ENCODE measurements at regions not wholly inside any gene's neighbourhood (a gene's known extent, or its start where the extent isn't known, plus 50 kb on each side); places are given as distances from the start of the nearest gene placed in this dataset.
A peak's percentile ranks its signal among the peaks of the same experiment; 100 is the strongest.

DNA sequence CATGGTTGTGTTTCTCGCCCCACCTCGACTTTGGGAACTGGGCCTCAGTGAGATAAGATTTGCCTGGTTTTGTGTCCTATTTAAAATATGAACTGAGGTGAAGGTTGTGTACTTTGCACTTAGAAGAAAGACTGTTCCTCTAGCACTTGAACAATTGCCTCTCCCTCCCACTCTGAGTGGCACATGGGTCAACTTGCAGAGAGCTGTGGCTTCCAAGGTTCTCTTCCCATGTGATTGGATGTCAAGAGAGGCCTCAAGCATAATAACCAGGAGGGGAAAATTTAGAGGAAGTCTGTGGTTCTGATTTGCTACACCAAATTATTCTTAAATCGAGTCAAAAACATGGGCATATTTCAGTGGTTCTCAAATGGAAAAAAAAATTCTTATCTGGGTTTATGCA, 329.2 kb downstream of the HS3ST3B1 start:
- Mint-ChIP-seq H3K27ac (no peak overlapping the region), H3K4me3 (no peak overlapping the region), H3K36me3 (ENCODE audit: low read depth) (peaks cover 2% of the 10 kb centered on the region), H3K27me3 (no peaks in the 10 kb centered on the region), H3K4me1 (no peaks in the 10 kb centered on the region)
- peaks cover 5% of the 10 kb centered on the region for H3K9me3 ChIP-seq (ENCODE audit: control insufficient read depth, low read length, poor library complexity, severe bottlenecking)
- ATAC-seq = no peak
- no peak for DNase-seq

DNA sequence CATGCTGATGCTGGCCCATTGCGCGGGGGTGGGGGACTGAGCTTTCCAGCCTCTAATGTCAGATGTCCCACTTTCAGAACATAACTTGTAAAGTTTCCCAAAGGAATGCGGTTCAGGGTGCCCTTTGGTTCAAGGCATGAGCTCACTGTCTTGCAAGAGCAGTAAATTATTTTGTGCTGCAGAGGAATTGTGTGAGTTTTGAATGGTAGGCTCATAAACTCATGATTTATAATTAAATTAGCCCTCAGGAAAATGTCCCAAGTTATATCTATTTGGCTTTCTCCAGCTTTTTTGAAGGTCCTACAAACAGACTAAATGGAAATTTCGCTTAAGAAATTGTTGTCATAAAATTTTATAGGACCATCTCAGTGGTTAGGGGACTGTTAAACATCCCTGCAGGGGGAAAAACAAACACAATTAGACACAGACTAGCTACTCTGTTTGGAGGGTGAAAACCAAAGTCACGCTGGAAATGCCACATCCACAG, 321.8 kb downstream of the HS3ST3B1 start:
- DNase-seq = no peak
- Mint-ChIP-seq H3K4me1 (no peaks in the 10 kb centered on the region), H3K27me3 (peaks cover 13% of the 10 kb centered on the region), H3K4me3 (no peak overlapping the region), H3K36me3 (ENCODE audit: low read depth) (no peaks in the 10 kb centered on the region), H3K27ac (no peak overlapping the region)
- H3K9me3 ChIP-seq (ENCODE audit: control insufficient read depth, low read length, poor library complexity, severe bottlenecking) = peaks cover 4% of the 10 kb centered on the region
- no peak for ATAC-seq

DNA sequence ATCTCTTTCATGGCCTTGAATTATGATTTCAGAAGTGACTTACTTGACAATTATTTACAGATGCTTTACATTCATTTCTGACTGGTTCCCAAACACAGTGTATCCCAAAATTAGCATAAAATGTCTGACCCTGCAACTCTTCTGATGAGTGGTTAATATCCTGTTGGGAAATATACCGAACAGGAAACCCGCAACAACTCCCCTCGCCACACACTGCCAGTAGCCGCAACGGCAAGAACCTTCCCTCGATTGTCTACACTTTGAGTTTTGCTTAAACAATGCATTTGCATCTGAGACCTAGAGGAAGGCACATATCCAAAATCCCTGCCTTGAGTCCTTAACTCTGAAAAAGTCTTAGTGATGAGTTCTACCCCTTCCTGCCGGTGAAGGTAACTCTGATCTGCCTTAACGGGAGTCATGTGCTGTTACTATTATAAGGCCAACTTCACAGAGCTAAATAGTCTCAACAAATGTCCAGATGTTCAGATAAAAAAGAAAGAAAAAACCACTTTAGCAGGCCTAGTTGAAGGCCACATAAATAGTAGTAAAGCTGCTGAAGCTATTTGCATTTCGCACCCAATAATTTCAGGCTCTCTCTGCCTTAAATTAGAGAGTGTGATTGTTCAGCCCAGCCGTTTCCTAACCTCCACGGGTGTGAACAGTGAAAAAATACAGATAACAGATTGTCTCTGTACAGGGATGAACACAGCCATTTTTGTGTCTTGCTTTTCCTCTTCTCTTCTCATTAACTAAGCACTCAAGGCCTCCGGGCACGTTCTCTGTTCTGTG, 321.1 kb downstream of the HS3ST3B1 start:
- Mint-ChIP-seq H3K4me3 (no peak overlapping the region), H3K36me3 (ENCODE audit: low read depth) (no peaks in the 10 kb centered on the region), H3K27me3 (peaks cover 13% of the 10 kb centered on the region), H3K4me1 (no peaks in the 10 kb centered on the region), H3K27ac (no peak overlapping the region)
- ATAC-seq = no peak
- no peaks in the 10 kb centered on the region for H3K9me3 ChIP-seq (ENCODE audit: control insufficient read depth, low read length, poor library complexity, severe bottlenecking)
- DNase-seq = no peak

DNA sequence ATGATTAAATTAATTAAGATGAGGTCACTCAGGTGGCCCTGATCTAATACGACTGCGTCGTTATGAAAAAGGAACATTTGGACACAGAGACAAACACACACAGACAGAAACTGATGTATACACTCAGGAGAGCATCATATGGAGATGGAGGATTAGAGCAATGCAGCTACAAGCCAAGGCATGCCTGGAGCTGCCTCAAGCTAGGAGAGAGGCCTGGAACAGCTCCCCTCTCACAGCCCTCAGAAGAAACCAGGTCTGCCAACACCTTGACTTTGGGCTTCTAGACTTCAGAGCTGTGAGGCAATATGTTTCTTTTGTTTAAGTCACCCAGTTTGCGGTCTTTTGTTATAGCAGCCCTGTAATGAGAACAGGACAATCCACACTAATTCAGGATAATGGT, 318.9 kb downstream of the HS3ST3B1 start:
- H3K4me3 Mint-ChIP-seq = no peak overlapping the region
- no peak for ATAC-seq
- H3K27me3 Mint-ChIP-seq = peaks cover 13% of the 10 kb centered on the region
- H3K4me1 Mint-ChIP-seq = no peaks in the 10 kb centered on the region
- no peak overlapping the region for H3K27ac Mint-ChIP-seq
- H3K36me3 Mint-ChIP-seq (ENCODE audit: low read depth) = no peaks in the 10 kb centered on the region
- DNase-seq = no peak
- H3K9me3 ChIP-seq (ENCODE audit: control insufficient read depth, low read length, poor library complexity, severe bottlenecking) = no peaks in the 10 kb centered on the region

DNA sequence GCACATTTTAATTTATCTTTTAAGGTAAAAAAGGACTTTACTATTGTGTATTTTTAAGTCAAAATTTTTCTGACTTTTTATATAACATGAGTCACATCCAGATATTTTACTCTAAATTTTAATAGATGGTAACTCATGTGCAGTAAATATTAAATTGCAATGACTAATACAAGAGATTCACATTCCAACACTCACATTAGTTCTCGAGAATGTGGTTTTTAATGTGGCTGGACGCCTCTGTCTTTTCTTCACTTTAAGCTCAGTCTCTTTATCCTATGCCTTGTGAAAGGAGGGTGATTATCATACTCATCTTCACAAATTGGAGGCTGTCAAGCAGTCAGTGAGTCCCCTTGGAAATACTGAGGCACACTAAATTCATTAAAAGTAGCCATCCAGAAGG, 315.6 kb downstream of the HS3ST3B1 start:
- Mint-ChIP-seq H3K27me3 (peaks cover 13% of the 10 kb centered on the region), H3K36me3 (ENCODE audit: low read depth) (no peaks in the 10 kb centered on the region), H3K27ac (no peak overlapping the region), H3K4me3 (no peak overlapping the region), H3K4me1 (no peaks in the 10 kb centered on the region)
- DNase-seq (no peak), ATAC-seq (no peak)
- H3K9me3 ChIP-seq (ENCODE audit: control insufficient read depth, low read length, poor library complexity, severe bottlenecking) = no peaks in the 10 kb centered on the region

DNA sequence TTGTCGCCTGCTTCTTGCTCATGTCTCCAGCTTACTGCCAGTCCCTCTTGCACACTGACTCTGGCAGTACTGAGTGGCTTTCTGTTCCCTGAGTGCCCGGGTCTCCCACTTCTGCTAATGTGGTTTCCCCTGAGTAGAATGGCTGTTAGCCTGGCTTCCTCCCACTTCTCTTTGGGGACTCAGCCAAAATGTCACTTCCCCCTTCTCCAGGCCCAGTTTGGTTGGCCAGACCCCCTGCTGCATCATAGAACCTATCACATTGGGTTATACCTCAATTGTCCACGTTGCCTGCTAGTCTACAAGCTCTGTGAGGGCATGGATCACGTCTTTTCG, 304.4 kb downstream of the HS3ST3B1 start:
- Mint-ChIP-seq H3K27ac (no peak overlapping the region), H3K36me3 (ENCODE audit: low read depth) (no peaks in the 10 kb centered on the region), H3K4me1 (peaks cover 3% of the 10 kb centered on the region), H3K27me3 (no peaks in the 10 kb centered on the region), H3K4me3 (no peak overlapping the region)
- DNase-seq = no peak
- peak; percentile 49 for ATAC-seq
- no peaks in the 10 kb centered on the region for H3K9me3 ChIP-seq (ENCODE audit: control insufficient read depth, low read length, poor library complexity, severe bottlenecking)

DNA sequence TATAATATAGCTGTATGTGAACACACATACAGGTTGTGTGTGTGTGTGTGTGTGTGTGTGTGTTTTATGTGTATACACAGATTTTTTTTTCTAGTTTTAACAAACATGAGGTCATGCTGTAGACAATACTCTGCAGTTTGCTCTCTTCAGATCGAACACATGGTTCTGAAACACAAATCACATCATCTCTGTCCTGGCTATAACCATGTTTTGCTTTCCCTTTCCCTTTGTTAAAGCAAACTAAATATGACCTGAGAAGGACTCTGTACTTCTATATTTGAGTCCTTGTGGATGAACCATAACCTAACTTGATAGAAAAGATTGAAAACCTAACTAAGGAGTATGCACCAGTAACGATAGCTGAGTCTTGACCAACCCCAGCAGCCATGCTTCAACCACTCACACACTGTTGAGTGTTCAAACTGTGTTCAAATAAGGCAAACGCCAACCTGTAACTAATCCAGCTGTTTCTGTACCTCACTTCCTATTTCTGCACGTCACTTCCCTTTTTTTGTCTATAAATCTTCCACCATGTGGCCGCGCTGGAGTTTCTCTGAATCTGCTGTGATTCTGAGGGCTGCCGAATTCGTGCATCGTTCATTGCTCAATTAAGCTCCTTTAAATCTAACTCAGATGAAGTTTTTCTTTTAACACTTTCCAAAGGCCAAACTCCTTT, 303.8 kb downstream of the HS3ST3B1 start:
- Mint-ChIP-seq H3K27ac (no peak overlapping the region), H3K27me3 (no peaks in the 10 kb centered on the region), H3K4me1 (peaks cover 3% of the 10 kb centered on the region), H3K4me3 (no peak overlapping the region), H3K36me3 (ENCODE audit: low read depth) (no peaks in the 10 kb centered on the region)
- H3K9me3 ChIP-seq (ENCODE audit: control insufficient read depth, low read length, poor library complexity, severe bottlenecking) = no peaks in the 10 kb centered on the region
- ATAC-seq (peak; percentile 20), DNase-seq (no peak)

DNA sequence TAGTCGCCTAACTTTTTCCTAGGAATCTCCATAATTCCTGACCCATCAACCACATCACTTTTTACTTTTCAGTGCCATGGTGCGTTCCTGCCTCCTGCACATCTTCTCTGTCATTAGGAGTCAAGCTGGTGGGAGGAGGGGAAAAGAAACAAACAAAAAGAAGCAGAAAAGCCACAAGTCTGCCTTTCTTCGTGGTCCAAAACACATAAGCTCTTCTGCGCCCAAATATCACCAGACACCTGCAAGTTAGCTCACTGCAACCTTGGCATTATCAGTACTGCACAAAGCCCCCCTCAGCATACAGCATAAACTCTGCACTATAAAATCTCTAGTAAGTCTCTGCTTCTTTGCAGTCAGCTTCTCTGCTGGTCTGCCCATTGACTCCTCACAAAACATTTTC, 295.3 kb downstream of the HS3ST3B1 start:
- no peaks in the 10 kb centered on the region for H3K36me3 Mint-ChIP-seq (ENCODE audit: low read depth)
- H3K9me3 ChIP-seq (ENCODE audit: control insufficient read depth, low read length, poor library complexity, severe bottlenecking) = no peaks in the 10 kb centered on the region
- DNase-seq (no peak), ATAC-seq (no peak)
- peaks cover 10% of the 10 kb centered on the region for H3K4me1 Mint-ChIP-seq
- no peak overlapping the region for H3K27ac Mint-ChIP-seq
- H3K27me3 Mint-ChIP-seq = peaks cover 49% of the 10 kb centered on the region
- H3K4me3 Mint-ChIP-seq = no peak overlapping the region

DNA sequence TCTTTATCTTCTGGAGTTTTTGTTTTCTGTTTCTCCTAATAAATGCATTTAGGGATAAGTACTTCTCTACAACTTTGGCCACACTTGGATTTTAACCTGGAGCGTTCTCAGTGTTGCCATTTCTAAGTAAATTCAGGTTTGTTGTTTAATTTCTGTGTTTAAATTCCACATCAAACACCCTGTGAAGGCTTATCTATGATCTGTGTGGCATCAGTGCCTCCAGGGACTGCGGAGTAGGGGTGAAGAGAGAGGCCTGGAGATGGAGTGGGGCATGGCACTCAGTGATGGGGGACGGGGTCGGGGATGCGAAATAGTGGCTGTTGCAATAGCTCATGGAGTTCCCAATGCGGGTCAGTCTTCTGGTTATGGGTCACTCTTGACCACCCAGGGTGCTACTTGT, 294.8 kb downstream of the HS3ST3B1 start:
- no peak for DNase-seq
- Mint-ChIP-seq H3K4me1 (peaks cover 10% of the 10 kb centered on the region), H3K36me3 (ENCODE audit: low read depth) (peaks cover 2% of the 10 kb centered on the region), H3K27me3 (peaks cover 55% of the 10 kb centered on the region), H3K27ac (no peak overlapping the region), H3K4me3 (no peak overlapping the region)
- ATAC-seq = no peak
- no peaks in the 10 kb centered on the region for H3K9me3 ChIP-seq (ENCODE audit: control insufficient read depth, low read length, poor library complexity, severe bottlenecking)

DNA sequence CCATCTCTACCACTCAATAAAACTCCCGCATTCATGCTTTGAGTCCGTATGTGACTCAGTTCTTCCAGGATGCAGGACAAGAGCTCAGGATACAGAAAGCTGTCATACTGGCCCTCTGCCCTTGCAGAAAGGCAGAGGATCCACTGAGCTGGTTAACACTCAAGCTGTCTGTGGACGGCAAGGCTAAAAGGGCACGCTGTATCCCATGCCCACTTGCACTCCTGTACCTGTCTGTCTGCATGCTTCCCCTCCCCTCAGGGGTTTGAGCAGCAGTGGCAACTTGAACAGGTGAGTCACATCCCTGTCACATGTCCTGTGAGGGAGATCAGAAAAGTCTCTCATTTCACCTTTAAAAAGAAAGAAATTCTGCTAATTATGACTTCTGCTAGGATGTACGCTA, 293.8 kb downstream of the HS3ST3B1 start:
- H3K27ac Mint-ChIP-seq = no peak overlapping the region

DNA sequence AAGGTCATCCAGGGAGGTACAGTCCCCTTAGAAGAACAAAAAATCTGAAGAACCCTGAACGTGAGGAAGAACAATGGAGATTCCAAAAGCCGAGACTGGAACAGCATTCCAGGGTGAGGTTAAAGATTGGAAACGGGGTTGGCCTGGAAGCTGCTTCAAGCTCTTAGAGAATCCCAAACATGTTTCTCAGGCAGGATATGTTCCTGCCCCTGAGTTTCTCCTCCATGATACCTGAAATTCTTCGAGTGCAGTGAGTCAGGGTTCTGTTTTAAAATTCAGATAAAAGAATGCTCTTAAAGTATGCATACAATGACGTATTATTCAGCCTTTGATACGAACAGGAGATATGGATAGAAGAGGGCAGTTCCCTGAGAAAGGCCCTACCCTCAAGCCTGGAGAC, 293.1 kb downstream of the HS3ST3B1 start:
- DNase-seq (no peak), ATAC-seq (no peak)
- Mint-ChIP-seq H3K36me3 (ENCODE audit: low read depth) (peaks cover 2% of the 10 kb centered on the region), H3K27ac (no peak overlapping the region), H3K27me3 (peaks cover 64% of the 10 kb centered on the region), H3K4me1 (peaks cover 10% of the 10 kb centered on the region), H3K4me3 (no peak overlapping the region)
- H3K9me3 ChIP-seq (ENCODE audit: control insufficient read depth, low read length, poor library complexity, severe bottlenecking) = no peaks in the 10 kb centered on the region

More for the DNA sequence above, 293.8 kb downstream of the HS3ST3B1 start:
- H3K36me3 Mint-ChIP-seq (ENCODE audit: low read depth) = peaks cover 2% of the 10 kb centered on the region
- H3K27me3 Mint-ChIP-seq = peaks cover 64% of the 10 kb centered on the region
- no peaks in the 10 kb centered on the region for H3K9me3 ChIP-seq (ENCODE audit: control insufficient read depth, low read length, poor library complexity, severe bottlenecking)
- H3K4me3 Mint-ChIP-seq = no peak overlapping the region
- ATAC-seq = no peak
- no peak for DNase-seq
- peaks cover 10% of the 10 kb centered on the region for H3K4me1 Mint-ChIP-seq

DNA sequence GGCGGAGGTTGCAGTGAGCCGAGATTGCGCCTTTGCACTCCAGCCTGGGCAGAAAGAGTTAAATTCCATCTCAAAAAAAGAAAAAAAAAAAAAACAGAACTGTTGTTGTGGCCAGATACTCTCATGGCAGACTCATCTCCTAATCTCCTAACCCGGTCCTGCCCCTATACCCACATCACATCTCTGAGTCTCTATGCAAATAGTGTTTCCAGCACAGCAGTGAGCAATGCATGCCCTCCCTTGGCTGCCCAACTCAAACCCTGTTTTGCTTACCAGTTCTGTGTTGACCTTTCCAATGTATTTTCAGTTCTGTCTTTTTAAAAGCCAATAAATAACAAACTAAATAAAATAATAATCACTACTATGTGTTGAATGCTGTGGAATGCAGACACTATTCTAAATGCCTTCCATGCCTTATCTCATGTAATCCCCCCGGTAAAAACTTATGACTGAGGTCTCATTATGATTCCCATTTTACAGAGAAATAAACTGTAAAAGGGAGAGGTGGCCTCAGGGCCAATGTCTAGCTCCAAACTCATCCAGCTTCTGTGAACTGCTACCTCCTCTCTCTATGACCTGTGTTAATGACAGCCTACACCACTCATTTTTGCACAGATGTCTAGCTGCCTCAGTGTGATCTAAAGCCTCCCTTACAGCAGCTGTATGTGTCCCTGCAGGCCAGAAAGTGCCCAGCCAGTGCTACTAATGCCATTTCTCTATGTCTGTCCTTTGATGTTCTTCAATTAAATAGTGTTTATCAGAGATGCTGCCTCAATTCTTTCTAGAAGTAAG, 289.8 kb downstream of the HS3ST3B1 start:
- no peak overlapping the region for H3K4me3 Mint-ChIP-seq
- no peak for ATAC-seq
- peaks cover 7% of the 10 kb centered on the region for H3K4me1 Mint-ChIP-seq
- no peaks in the 10 kb centered on the region for H3K9me3 ChIP-seq (ENCODE audit: control insufficient read depth, low read length, poor library complexity, severe bottlenecking)
- H3K36me3 Mint-ChIP-seq (ENCODE audit: low read depth) = peaks cover 2% of the 10 kb centered on the region
- DNase-seq = no peak
- H3K27ac Mint-ChIP-seq = no peak overlapping the region
- peaks cover 49% of the 10 kb centered on the region for H3K27me3 Mint-ChIP-seq

DNA sequence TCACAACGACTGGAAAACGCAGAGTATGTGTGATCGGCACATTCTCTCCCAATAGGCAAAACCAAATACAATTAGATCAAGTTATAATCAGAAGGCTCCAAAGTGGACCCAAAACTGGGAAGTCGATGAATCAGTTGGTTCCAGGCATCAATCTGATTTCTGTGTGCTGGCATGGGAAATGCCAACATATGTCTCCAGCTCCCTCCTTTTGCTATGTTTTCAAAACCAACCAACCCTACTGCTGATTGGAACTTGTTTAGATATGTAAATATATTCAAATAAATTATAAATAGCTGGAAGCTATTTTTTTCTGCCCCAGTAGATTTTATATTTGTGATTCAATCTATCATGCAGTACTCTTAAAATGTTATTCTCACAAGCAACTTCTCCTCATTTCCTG, 284.2 kb downstream of the HS3ST3B1 start:
- no peak overlapping the region for H3K4me3 Mint-ChIP-seq
- DNase-seq (no peak), ATAC-seq (no peak)
- peaks cover 2% of the 10 kb centered on the region for H3K4me1 Mint-ChIP-seq
- H3K27ac Mint-ChIP-seq = no peak overlapping the region
- H3K27me3 Mint-ChIP-seq = peaks cover 4% of the 10 kb centered on the region
- no peaks in the 10 kb centered on the region for H3K9me3 ChIP-seq (ENCODE audit: control insufficient read depth, low read length, poor library complexity, severe bottlenecking)
- no peaks in the 10 kb centered on the region for H3K36me3 Mint-ChIP-seq (ENCODE audit: low read depth)
